MV-4-11 (cell line): ENCODE measurements at regions not wholly inside any gene's neighbourhood (a gene's known extent, or its start where the extent isn't known, plus 50 kb on each side); places are given as distances from the start of the nearest gene placed in this dataset.
A peak's percentile ranks its signal among the peaks of the same experiment; 100 is the strongest.

Source experiments
- DNase-seq: peaks from one replicate; lab custom pipeline; 2025; lab: John Stamatoyannopoulos, UW

GRCh38 chr6:80725156-80725930 lies 618.9 kb downstream of the BCKDHB start:
- peak; percentile 23 for DNase-seq

GRCh38 chr6:80720824-80721223 lies 614.4 kb downstream of the BCKDHB start:
- DNase-seq, result no peak

- no peak for DNase-seq
Observed at GRCh38 chr6:80714513-80714912, 608.0 kb downstream of the BCKDHB start.

GRCh38 chr6:80698459-80698858 lies 592.0 kb downstream of the BCKDHB start:
- DNase-seq, result no peak

- no peak for DNase-seq
Observed at GRCh38 chr6:80696268-80696667, 589.8 kb downstream of the BCKDHB start.

GRCh38 chr6:80690551-80691131 lies 584.2 kb downstream of the BCKDHB start:
- DNase-seq, result no peak

- no peak for DNase-seq
Observed at GRCh38 chr6:80689716-80690395, 583.4 kb downstream of the BCKDHB start.

GRCh38 chr6:80679992-80680391 lies 573.5 kb downstream of the BCKDHB start:
- DNase-seq, result no peak

- DNase-seq, result no peak
Observed at GRCh38 chr6:80676386-80676785, 569.9 kb downstream of the BCKDHB start.

GRCh38 chr6:80674669-80675068 lies 568.2 kb downstream of the BCKDHB start:
- no peak for DNase-seq

GRCh38 chr6:80673367-80673766 lies 566.9 kb downstream of the BCKDHB start:
- no peak for DNase-seq

- no peak for DNase-seq
Observed at GRCh38 chr6:80667006-80667405, 560.5 kb downstream of the BCKDHB start.

- no peak for DNase-seq
Observed at GRCh38 chr6:80658926-80659325, 552.5 kb downstream of the BCKDHB start.

GRCh38 chr6:80647156-80647555 lies 540.7 kb downstream of the BCKDHB start:
- DNase-seq, result no peak

- DNase-seq, result no peak
Observed at GRCh38 chr6:80643881-80644280, 537.4 kb downstream of the BCKDHB start.

GRCh38 chr6:80642452-80642851 lies 536.0 kb downstream of the BCKDHB start:
- DNase-seq, result no peak

- no peak for DNase-seq
Observed at GRCh38 chr6:80641591-80641990, 535.1 kb downstream of the BCKDHB start.

- DNase-seq, result no peak
Observed at GRCh38 chr6:80640176-80640575, 533.7 kb downstream of the BCKDHB start.

GRCh38 chr6:80639181-80639629 lies 532.7 kb downstream of the BCKDHB start:
- DNase-seq, result no peak

- DNase-seq, result peak; percentile 81
Observed at GRCh38 chr6:80638213-80639055, 532.0 kb downstream of the BCKDHB start.

GRCh38 chr6:80637312-80637711 lies 530.8 kb downstream of the BCKDHB start:
- peak; percentile 65 for DNase-seq

GRCh38 chr6:80636689-80637088 lies 530.2 kb downstream of the BCKDHB start:
- DNase-seq, result no peak
